A549 (cell line): ENCODE measurements at regions not wholly inside any gene's neighbourhood (a gene's known extent, or its start where the extent isn't known, plus 50 kb on each side); places are given as distances from the start of the nearest gene placed in this dataset.

Experiments used
- CBX8 ChIP-seq: fragments of 200-600 bp; sonication (generic); IDR thresholded peaks from 2 replicates; pipeline ENCODE4 v1.6.1; 2016
- CHD2 ChIP-seq: fragments of 150-350 bp; IDR thresholded peaks from 2 replicates; pipeline ENCODE4 v1.6.1; 2014; ENCODE audit warnings: low read length; ENCODE audit not compliant: partially characterized antibody
- CTCF ChIP-seq: fragments of >200 bp; sonication (Bioruptor Twin); formaldehyde crosslinking; IDR thresholded peaks from 3 replicates; pipeline ENCODE4 v1.5.1; 2016
- EHMT2 ChIP-seq: fragments of 200-600 bp; sonication (generic); IDR thresholded peaks from 2 replicates; pipeline ENCODE4 v1.6.1; 2016; ENCODE audit warnings: antibody characterized with exemption, low read depth, mild to moderate bottlenecking, moderate library complexity
- HEYL ChIP-seq: fragments of 250-450 bp; sonication (Bioruptor Pico); IDR thresholded peaks from 2 replicates; pipeline ENCODE4 v1.8.0; 2021; ENCODE audit warnings: mild to moderate bottlenecking, moderate library complexity
- KDM1A ChIP-seq: fragments of 200-600 bp; sonication (generic); IDR thresholded peaks from 2 replicates; pipeline ENCODE4 v1.6.1; 2016; ENCODE audit warnings: low read depth, mild to moderate bottlenecking
- KDM5A ChIP-seq: fragments of 200-600 bp; sonication (generic); IDR thresholded peaks from 2 replicates; pipeline ENCODE4 v1.6.1; 2016; ENCODE audit warnings: antibody characterized with exemption, mild to moderate bottlenecking
- MAZ ChIP-seq: fragments of 150-350 bp; IDR thresholded peaks from 2 replicates; pipeline ENCODE4 v1.6.1; 2014; ENCODE audit warnings: antibody characterized with exemption, low read depth, low read length, borderline replicate concordance
- MYC ChIP-seq: IDR thresholded peaks from 2 replicates; pipeline ENCODE4 v1.6.1; 2012; ENCODE audit warnings: mild to moderate bottlenecking, inconsistent platforms, low read length, improper control_type of control experiment, borderline replicate concordance
- POLR2A ChIP-seq: IDR thresholded peaks from 2 replicates; pipeline ENCODE4 v1.6.1; 2012; ENCODE audit warnings: mild to moderate bottlenecking, low read length
- RFX5 ChIP-seq: fragments of 450-650 bp; IDR thresholded peaks from 2 replicates; pipeline ENCODE4 v1.7.1; 2014; ENCODE audit warnings: antibody characterized with exemption, mild to moderate bottlenecking, moderate library complexity
- TF ChIP-seq, protein P1 (sequence below): fragments of 450-650 bp; IDR thresholded peaks from 2 replicates; pipeline ENCODE4 v1.6.1; 2014; ENCODE audit warnings: antibody characterized with exemption
- TF ChIP-seq, protein P2 (sequence below): IDR thresholded peaks from 2 replicates; pipeline ENCODE4 v1.6.1; 2012
- TF ChIP-seq, protein P3 (sequence below): fragments of 200-600 bp; sonication (generic); IDR thresholded peaks from 2 replicates; pipeline ENCODE4 v1.6.1; 2016; ENCODE audit warnings: antibody characterized with exemption, mild to moderate bottlenecking, moderate library complexity

DNA sequence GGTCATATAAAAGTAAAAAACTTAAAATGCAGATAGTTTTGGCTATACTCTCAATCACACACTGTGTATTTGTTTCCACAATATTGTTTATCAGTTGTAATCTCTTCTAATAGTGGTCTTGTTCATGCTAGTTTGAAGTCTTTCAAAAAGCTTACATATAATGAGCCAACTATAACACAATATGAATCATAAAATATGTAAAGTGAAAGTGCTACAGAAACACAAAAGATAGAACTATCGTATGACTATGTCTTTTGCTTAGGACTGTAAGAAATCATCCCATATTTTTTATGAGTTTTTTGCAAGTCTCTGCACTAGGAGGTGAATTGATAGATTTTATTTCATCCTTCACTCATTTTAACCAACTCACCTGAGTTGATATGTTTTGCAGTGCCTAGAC, 136.0 kb downstream of the MMUT start:
- TF ChIP-seq HEYL (CRISPR knock-in tag) = no peak
- TF ChIP-seq CTCF = no peak
- no peak for TF ChIP-seq KDM1A
- TF ChIP-seq RFX5 = no peak
- TF ChIP-seq POLR2A = no peak
- TF ChIP-seq CBX8 = no peak
- TF ChIP-seq KDM5A = no peak
- no peak for TF ChIP-seq MYC
- TF ChIP-seq MAZ = no peak
- TF ChIP-seq, protein P1, sequence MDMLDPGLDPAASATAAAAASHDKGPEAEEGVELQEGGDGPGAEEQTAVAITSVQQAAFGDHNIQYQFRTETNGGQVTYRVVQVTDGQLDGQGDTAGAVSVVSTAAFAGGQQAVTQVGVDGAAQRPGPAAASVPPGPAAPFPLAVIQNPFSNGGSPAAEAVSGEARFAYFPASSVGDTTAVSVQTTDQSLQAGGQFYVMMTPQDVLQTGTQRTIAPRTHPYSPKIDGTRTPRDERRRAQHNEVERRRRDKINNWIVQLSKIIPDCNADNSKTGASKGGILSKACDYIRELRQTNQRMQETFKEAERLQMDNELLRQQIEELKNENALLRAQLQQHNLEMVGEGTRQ = no peak
- TF ChIP-seq CHD2 = no peak
- TF ChIP-seq, protein P2, sequence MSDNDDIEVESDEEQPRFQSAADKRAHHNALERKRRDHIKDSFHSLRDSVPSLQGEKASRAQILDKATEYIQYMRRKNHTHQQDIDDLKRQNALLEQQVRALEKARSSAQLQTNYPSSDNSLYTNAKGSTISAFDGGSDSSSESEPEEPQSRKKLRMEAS = no peak
- TF ChIP-seq EHMT2 = no peak
- TF ChIP-seq, protein P3, sequence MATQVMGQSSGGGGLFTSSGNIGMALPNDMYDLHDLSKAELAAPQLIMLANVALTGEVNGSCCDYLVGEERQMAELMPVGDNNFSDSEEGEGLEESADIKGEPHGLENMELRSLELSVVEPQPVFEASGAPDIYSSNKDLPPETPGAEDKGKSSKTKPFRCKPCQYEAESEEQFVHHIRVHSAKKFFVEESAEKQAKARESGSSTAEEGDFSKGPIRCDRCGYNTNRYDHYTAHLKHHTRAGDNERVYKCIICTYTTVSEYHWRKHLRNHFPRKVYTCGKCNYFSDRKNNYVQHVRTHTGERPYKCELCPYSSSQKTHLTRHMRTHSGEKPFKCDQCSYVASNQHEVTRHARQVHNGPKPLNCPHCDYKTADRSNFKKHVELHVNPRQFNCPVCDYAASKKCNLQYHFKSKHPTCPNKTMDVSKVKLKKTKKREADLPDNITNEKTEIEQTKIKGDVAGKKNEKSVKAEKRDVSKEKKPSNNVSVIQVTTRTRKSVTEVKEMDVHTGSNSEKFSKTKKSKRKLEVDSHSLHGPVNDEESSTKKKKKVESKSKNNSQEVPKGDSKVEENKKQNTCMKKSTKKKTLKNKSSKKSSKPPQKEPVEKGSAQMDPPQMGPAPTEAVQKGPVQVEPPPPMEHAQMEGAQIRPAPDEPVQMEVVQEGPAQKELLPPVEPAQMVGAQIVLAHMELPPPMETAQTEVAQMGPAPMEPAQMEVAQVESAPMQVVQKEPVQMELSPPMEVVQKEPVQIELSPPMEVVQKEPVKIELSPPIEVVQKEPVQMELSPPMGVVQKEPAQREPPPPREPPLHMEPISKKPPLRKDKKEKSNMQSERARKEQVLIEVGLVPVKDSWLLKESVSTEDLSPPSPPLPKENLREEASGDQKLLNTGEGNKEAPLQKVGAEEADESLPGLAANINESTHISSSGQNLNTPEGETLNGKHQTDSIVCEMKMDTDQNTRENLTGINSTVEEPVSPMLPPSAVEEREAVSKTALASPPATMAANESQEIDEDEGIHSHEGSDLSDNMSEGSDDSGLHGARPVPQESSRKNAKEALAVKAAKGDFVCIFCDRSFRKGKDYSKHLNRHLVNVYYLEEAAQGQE = no peak
